TTC549 (cell line): ENCODE measurements at regions not wholly inside any gene's neighbourhood (a gene's known extent, or its start where the extent isn't known, plus 50 kb on each side); places are given as distances from the start of the nearest gene placed in this dataset.
"Not testable (repeated sequence)": the region's sequence is repeated elsewhere in the genome, so short reads cannot be mapped to it uniquely, and the experiment has no call there.

Source experiments
- FAIRE-seq: peaks from 2 replicates; lab custom pipeline; 2012; peaks lifted over from hg19 to GRCh38; lab: Jason Lieb, UNC

GRCh38 chr3:117005274-117005673 is 295.7 kb downstream of the TUSC7 start:
- no peak for FAIRE-seq

- FAIRE-seq = no peak
These were observed 296.4 kb downstream of the TUSC7 start for GRCh38 chr3:117005911-117006522.

GRCh38 chr3:117010318-117010717 is 300.7 kb downstream of the TUSC7 start:
- no peak for FAIRE-seq

GRCh38 chr3:117011687-117012250 is 302.2 kb downstream of the TUSC7 start:
- no peak for FAIRE-seq

- FAIRE-seq = no peak
These were observed 306.8 kb downstream of the TUSC7 start for GRCh38 chr3:117016378-117016777.

- no peak for FAIRE-seq
These were observed 307.7 kb downstream of the TUSC7 start for GRCh38 chr3:117017135-117017894.

- FAIRE-seq = no peak
These were observed 309.1 kb downstream of the TUSC7 start for GRCh38 chr3:117018655-117019054.

- no peak for FAIRE-seq
These were observed 309.6 kb downstream of the TUSC7 start for GRCh38 chr3:117019082-117019713.

GRCh38 chr3:117026401-117026800 is 316.8 kb downstream of the TUSC7 start:
- no peak for FAIRE-seq

- no peak for FAIRE-seq
These were observed 326.2 kb downstream of the TUSC7 start for GRCh38 chr3:117035745-117036144.

- FAIRE-seq = no peak
These were observed 326.8 kb downstream of the TUSC7 start for GRCh38 chr3:117036259-117036799.

- no peak for FAIRE-seq
These were observed 335.6 kb downstream of the TUSC7 start for GRCh38 chr3:117045143-117045542.

GRCh38 chr3:117047951-117048705 is 338.5 kb downstream of the TUSC7 start:
- no peak for FAIRE-seq

GRCh38 chr3:117052395-117052794 is 342.8 kb downstream of the TUSC7 start:
- no peak for FAIRE-seq

- no peak for FAIRE-seq
These were observed 345.0 kb downstream of the TUSC7 start for GRCh38 chr3:117054556-117054955.

GRCh38 chr3:117056946-117057345 is 347.4 kb downstream of the TUSC7 start:
- FAIRE-seq = not testable (repeated sequence)

- FAIRE-seq = no peak
These were observed 349.7 kb downstream of the TUSC7 start for GRCh38 chr3:117059067-117059955.

- no peak for FAIRE-seq
These were observed 350.3 kb downstream of the TUSC7 start for GRCh38 chr3:117059956-117060270.

- no peak for FAIRE-seq
These were observed 354.4 kb downstream of the TUSC7 start for GRCh38 chr3:117063930-117064329.

- FAIRE-seq = no peak
These were observed 358.7 kb downstream of the TUSC7 start for GRCh38 chr3:117068301-117068700.

GRCh38 chr3:117074826-117075225 is 365.2 kb downstream of the TUSC7 start:
- no peak for FAIRE-seq
